ENCODE measurements at regions not wholly inside any gene's neighbourhood (a gene's known extent, or its start where the extent isn't known, plus 50 kb on each side); places are given as distances from the start of the nearest gene placed in this dataset.

GRCh38 chr6:4503700-4504099 is 272.5 kb upstream of the CDYL start:
- 71 to 72% methylated on average over 5 of the region's 5 CpGs for WGBS, 2 donors
- H3K4me3 ChIP-seq (ENCODE audit: low read depth, poor library complexity, severe bottlenecking), result no peak overlapping the region
- TF ChIP-seq CTCF (IDR thresholded peaks at IDR 0.05) (no peak), POLR2A (IDR thresholded peaks at IDR 0.05) (no peak)
- no peak for DNase-seq (ENCODE audit: low spot score in 2 of 2)
- intact Hi-C loops (cut with DNase I; ENCODE audit: low total_unique reads), result no loop called here

GRCh38 chr6:4496284-4496683 is 279.9 kb upstream of the CDYL start:
- TF ChIP-seq CTCF (IDR thresholded peaks at IDR 0.05) (no peak), POLR2A (IDR thresholded peaks at IDR 0.05) (no peak)
- no peak for DNase-seq (ENCODE audit: low spot score in 2 of 2)
- WGBS, 2 donors, result 44 to 54% methylated on average over 1 of the region's 1 CpG
- H3K4me3 ChIP-seq (ENCODE audit: low read depth, poor library complexity, severe bottlenecking), result no peak overlapping the region
- intact Hi-C loops (cut with DNase I; ENCODE audit: low total_unique reads), result no loop called here

- no peak for DNase-seq (ENCODE audit: low spot score in 2 of 2)
- H3K4me3 ChIP-seq (ENCODE audit: low read depth, poor library complexity, severe bottlenecking), result no peak overlapping the region
- 76 to 83% methylated on average over 7 of the region's 7 CpGs for WGBS, 2 donors
- TF ChIP-seq POLR2A (IDR thresholded peaks at IDR 0.05) (no peak), CTCF (IDR thresholded peaks at IDR 0.05) (no peak)
- intact Hi-C loops (cut with DNase I; ENCODE audit: low total_unique reads), result no loop called here
Observed at GRCh38 chr6:4491501-4492260, 284.5 kb upstream of the CDYL start.

GRCh38 chr6:4489538-4489937 is 286.7 kb upstream of the CDYL start:
- WGBS, 2 donors, result 41 to 55% methylated on average over 4 of the region's 4 CpGs
- H3K4me3 ChIP-seq (ENCODE audit: low read depth, poor library complexity, severe bottlenecking), result no peak overlapping the region
- DNase-seq (ENCODE audit: low spot score in 2 of 2), result no peak
- intact Hi-C loops (cut with DNase I; ENCODE audit: low total_unique reads), result no loop called here
- TF ChIP-seq CTCF (IDR thresholded peaks at IDR 0.05), result no peak
- no peak for TF ChIP-seq POLR2A (IDR thresholded peaks at IDR 0.05)

GRCh38 chr6:4488389-4488788 is 287.8 kb upstream of the CDYL start:
- DNase-seq (ENCODE audit: low spot score in 2 of 2), result no peak
- no peak for TF ChIP-seq CTCF (IDR thresholded peaks at IDR 0.05)
- no peak for TF ChIP-seq POLR2A (IDR thresholded peaks at IDR 0.05)
- H3K4me3 ChIP-seq (ENCODE audit: low read depth, poor library complexity, severe bottlenecking), result no peak overlapping the region
- 97 to 99% methylated on average over 3 of the region's 3 CpGs for WGBS, 2 donors
- intact Hi-C loops (cut with DNase I; ENCODE audit: low total_unique reads), result no loop called here

- no peak for TF ChIP-seq POLR2A (IDR thresholded peaks at IDR 0.05)
- no peak for TF ChIP-seq CTCF (IDR thresholded peaks at IDR 0.05)
- intact Hi-C loops (cut with DNase I; ENCODE audit: low total_unique reads), result no loop called here
- no peak overlapping the region for H3K4me3 ChIP-seq (ENCODE audit: low read depth, poor library complexity, severe bottlenecking)
- no peak for DNase-seq (ENCODE audit: low spot score in 2 of 2)
- 93 to 95% methylated on average over 2 of the region's 2 CpGs for WGBS, 2 donors
Observed at GRCh38 chr6:4487538-4487937, 288.7 kb upstream of the CDYL start.

Data from lower leg skin (tissue), 4 donors.